GM13977 (cell line): ENCODE measurements at regions not wholly inside any gene's neighbourhood (a gene's known extent, or its start where the extent isn't known, plus 50 kb on each side); places are given as distances from the start of the nearest gene placed in this dataset.

Source experiments
- DNase-seq: peaks from one replicate; pipeline ENCODE4 v3.0.0; 2012; ENCODE audit warnings: low spot score
- CTCF ChIP-seq: IDR thresholded peaks from 2 replicates; pipeline ENCODE4 v1.5.1; 2012; ENCODE audit warnings: mild to moderate bottlenecking, control low read depth; ENCODE audit not compliant: insufficient read depth; ENCODE audit errors: extremely low read depth, missing control alignments
- in situ Hi-C: fragments of 300-500 bp; cut with MboI; formaldehyde crosslinking; loops from one replicate; pipeline ENCODE4 v1.12.0; 2022; ENCODE audit warnings: low sequenced_read_pairs, low pct_unique_long_range_greater_than_20kb, mixed read lengths, inconsistent platforms; ENCODE audit not compliant: unreplicated experiment

- TF ChIP-seq CTCF: no peak
- in situ Hi-C loops: no loop called here
- DNase-seq: no peak
Measured at GRCh38 chr2:794554-795241, 117.5 kb upstream of the TMEM18 start.

- in situ Hi-C loops: no loop called here
- no peak for DNase-seq
- no peak for TF ChIP-seq CTCF
Measured at GRCh38 chr2:793236-793635, 116.0 kb upstream of the TMEM18 start.

- no peak for TF ChIP-seq CTCF
- DNase-seq: no peak
- in situ Hi-C loops: no loop called here
Measured at GRCh38 chr2:792687-793086, 115.5 kb upstream of the TMEM18 start.

- in situ Hi-C loops: no loop called here
- no peak for TF ChIP-seq CTCF
- DNase-seq: no peak
Measured at GRCh38 chr2:790634-791245, 113.5 kb upstream of the TMEM18 start.

- TF ChIP-seq CTCF: no peak
- DNase-seq: no peak
- in situ Hi-C loops: no loop called here
Measured at GRCh38 chr2:790081-790480, 112.9 kb upstream of the TMEM18 start.

- TF ChIP-seq CTCF: no peak
Measured at GRCh38 chr2:789529-789928, 112.3 kb upstream of the TMEM18 start.

More at GRCh38 chr2:789529-789928, 112.3 kb upstream of the TMEM18 start:
- in situ Hi-C loops: no loop called here
- DNase-seq: no peak
